PC-9 (cell line): ENCODE measurements at regions not wholly inside any gene's neighbourhood (a gene's known extent, or its start where the extent isn't known, plus 50 kb on each side); places are given as distances from the start of the nearest gene placed in this dataset.
"Not testable (repeated sequence)": the region's sequence is repeated elsewhere in the genome, so short reads cannot be mapped to it uniquely, and the experiment has no call there.

Experiments used
- CTCF ChIP-seq: fragments of 200-600 bp; sonication (generic); conservative IDR thresholded peaks from 2 replicates; pipeline ENCODE4 v1.6.1; 2017; ENCODE audit warnings: mixed run types, antibody characterized with exemption, mild to moderate bottlenecking, moderate library complexity
- EZH2 ChIP-seq: fragments of 200-600 bp; sonication (generic); IDR thresholded peaks from 2 replicates; pipeline ENCODE4 v1.8.0; 2017; ENCODE audit warnings: antibody characterized with exemption, low read depth

DNA sequence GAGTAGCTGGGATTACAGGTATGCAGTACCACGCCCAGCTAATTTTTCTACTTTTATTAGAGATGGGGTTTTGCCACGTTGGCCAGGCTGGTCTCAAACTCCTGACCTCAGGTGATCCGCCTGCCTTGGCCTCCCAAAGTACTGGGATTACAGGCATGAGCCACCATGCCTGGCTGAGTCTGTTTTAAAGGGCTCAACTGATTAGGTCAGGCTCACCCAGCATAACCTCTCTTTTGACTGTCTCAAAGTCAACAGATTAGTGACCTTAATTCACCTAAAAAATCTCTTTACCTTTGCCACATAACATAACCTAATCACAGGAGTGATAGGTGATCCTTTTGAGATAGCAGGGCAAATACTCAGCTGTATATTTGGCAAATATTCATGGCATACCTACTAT lies 147.9 kb upstream of the EYA4 start:
- TF ChIP-seq CTCF, EZH2: not testable (repeated sequence)
